ENCODE measurements at regions not wholly inside any gene's neighbourhood (a gene's known extent, or its start where the extent isn't known, plus 50 kb on each side); places are given as distances from the start of the nearest gene placed in this dataset.
"Not testable (repeated sequence)": the region's sequence is repeated elsewhere in the genome, so short reads cannot be mapped to it uniquely, and the experiment has no call there.

DNA sequence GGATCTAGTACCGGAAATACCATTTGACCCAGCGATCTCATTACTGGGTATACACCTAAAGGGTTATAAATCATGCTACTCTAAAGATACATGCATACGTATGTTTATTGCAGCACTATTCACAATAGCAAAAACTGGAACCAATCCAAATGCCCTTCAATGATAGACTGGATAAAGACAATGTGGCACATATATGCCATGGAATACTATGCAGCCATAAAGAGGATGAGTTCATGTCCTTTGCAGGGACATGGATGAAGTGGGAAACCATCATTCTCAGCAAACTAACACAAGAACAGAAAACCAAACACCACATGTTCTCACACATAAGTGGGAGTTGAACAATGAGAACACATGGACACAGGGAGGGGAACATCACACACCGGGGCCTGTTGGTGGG lies 50.2 kb upstream of the GOLGA8B start:
- peak; percentile 66; the same call in 1 of the 2 replicates for TF ChIP-seq ZNF8 (CRISPR knock-in tag; IDR thresholded peaks at IDR 0.05)
- not testable (repeated sequence) for ATAC-seq

Data from SK-N-SH treated with all-trans-retinoic acid at 6 μM for 48 hours (cell line).